Ovary (tissue), 7 donors: ENCODE measurements at regions not wholly inside any gene's neighbourhood (a gene's known extent, or its start where the extent isn't known, plus 50 kb on each side); places are given as distances from the start of the nearest gene placed in this dataset.

Source experiments
- DNase-seq, 5 donors: peaks; one replicate each; pipeline ENCODE4 v3.0.0-alpha.2; 2019 to 2020
- H3K27ac ChIP-seq, 2 donors: fragments of 200-600 bp; one replicate each; pipeline versions ENCODE4 v1.5.1 to v1.8.0; 2019 to 2022
- H3K27me3 ChIP-seq: fragments of 200-600 bp; one replicate; pipeline ENCODE4 v1.8.0; 2022
- H3K36me3 ChIP-seq: fragments of 200-600 bp; sonication (generic); one replicate; pipeline ENCODE4 v1.5.1; 2019
- H3K4me1 ChIP-seq: one replicate; pipeline ENCODE4 v1.8.1; 2013; ENCODE audit warnings: mild to moderate bottlenecking, moderate library complexity; ENCODE audit not compliant: insufficient read depth
- H3K4me3 ChIP-seq: fragments of 200-600 bp; sonication (generic); one replicate; pipeline ENCODE4 v1.5.1; 2017
- H3K9me3 ChIP-seq, 2 donors: fragments of 200-600 bp in 1 of 2; sonication (generic) in 1 of 2; one replicate each; pipeline versions ENCODE4 v1.5.1 to v1.8.1; 2013 to 2019; ENCODE audit warnings: mild to moderate bottlenecking in 1 of 2, moderate library complexity in 1 of 2
- EP300 ChIP-seq: sonication (generic); formaldehyde crosslinking; IDR thresholded peaks from one replicate; pipeline ENCODE4 v1.6.1; 2017; ENCODE audit warnings: antibody characterized with exemption
- POLR2A ChIP-seq: fragments of 450-650 bp; IDR thresholded peaks from one replicate; pipeline ENCODE4 v1.6.1; 2017; ENCODE audit warnings: antibody characterized with exemption, mild to moderate bottlenecking, moderate library complexity
- WGBS, 3 donors: extraction: QIAGEN DNeasy Blood & Tissue Kit in 1 of 3; methylation state at CpG; one replicate each; pipeline versions ENCODE4 v1.1.5 to v1.1.7; 2013 to 2017; 5-methylcytosine and 5-hydroxymethylcytosine counted together
- intact Hi-C, 4 donors: fragments of 100-400 bp; cut with DNase I; formaldehyde crosslinking; loops; one replicate each; pipeline versions ENCODE4 v1.11.0 to v1.15.1; 2022 to 2023
- TF ChIP-seq, protein P1 (sequence below), 3 donors: fragments of 450-650 bp in 2 of 3; fragments of 200-600 bp in 1 of 3; IDR thresholded peaks; one replicate each; pipeline versions ENCODE4 v1.5.1 to v1.8.0; 2016 to 2022; ENCODE audit warnings: antibody characterized with exemption in 3 of 3, mild to moderate bottlenecking in 1 of 3
- donor health status: DM: no; HTN: no; CAD: no; lungs with moderate emphysema.
- donor health status: DM: no; HTN: no; CAD: no.
- donor health status: Bipolar disorder and iron deficiency.
- donor health status: DM: no; HTN: no; CAD: no.
- donor health status: DM: yes; HTN: yes; CAD: no.

DNA sequence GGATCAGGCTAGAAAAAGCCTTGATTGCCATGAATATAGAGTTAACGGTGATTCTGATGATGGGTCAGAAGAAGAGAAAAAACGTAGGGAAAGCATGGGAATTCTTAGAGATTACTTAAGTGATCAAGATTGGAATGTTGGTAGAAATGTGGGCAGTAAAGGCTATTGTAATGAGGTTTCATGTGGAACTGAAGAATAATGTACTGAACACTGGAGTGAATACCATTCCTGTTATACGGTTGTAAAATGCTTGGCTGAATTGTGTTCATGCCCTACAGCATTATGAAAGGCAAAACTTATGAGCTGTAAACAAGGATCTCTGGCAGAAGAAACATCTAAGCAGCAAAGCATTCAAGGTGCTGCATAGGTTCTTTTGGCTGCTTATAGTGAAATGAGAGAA, 414.1 kb upstream of the CBLB start:
- H3K4me1 ChIP-seq, result no peaks in the 10 kb centered on the region
- 86 to 89% (median 88%) methylated on average over 3 of the region's 3 CpGs for WGBS, 3 donors
- intact Hi-C loops, result no loop called here

GRCh38 chr3:106288781-106289180, 420.0 kb upstream of the CBLB start:
- Histone ChIP-seq H3K4me1 (no peaks in the 10 kb centered on the region), H3K27me3 (no peaks in the 10 kb centered on the region), H3K9me3 (no peaks in the 10 kb centered on the region), H3K4me3 (no peak overlapping the region), H3K36me3 (no peaks in the 10 kb centered on the region), H3K27ac (no peak overlapping the region)
- TF ChIP-seq POLR2A (no peak), EP300 (no peak)
- TF ChIP-seq, protein P1, sequence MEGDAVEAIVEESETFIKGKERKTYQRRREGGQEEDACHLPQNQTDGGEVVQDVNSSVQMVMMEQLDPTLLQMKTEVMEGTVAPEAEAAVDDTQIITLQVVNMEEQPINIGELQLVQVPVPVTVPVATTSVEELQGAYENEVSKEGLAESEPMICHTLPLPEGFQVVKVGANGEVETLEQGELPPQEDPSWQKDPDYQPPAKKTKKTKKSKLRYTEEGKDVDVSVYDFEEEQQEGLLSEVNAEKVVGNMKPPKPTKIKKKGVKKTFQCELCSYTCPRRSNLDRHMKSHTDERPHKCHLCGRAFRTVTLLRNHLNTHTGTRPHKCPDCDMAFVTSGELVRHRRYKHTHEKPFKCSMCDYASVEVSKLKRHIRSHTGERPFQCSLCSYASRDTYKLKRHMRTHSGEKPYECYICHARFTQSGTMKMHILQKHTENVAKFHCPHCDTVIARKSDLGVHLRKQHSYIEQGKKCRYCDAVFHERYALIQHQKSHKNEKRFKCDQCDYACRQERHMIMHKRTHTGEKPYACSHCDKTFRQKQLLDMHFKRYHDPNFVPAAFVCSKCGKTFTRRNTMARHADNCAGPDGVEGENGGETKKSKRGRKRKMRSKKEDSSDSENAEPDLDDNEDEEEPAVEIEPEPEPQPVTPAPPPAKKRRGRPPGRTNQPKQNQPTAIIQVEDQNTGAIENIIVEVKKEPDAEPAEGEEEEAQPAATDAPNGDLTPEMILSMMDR (IDR thresholded peaks at IDR 0.05), result no peak
- intact Hi-C loops, result no loop called here
- DNase-seq, result no peak
- WGBS, 3 donors, result 82 to 92% (median 91%) methylated on average over 4 of the region's 4 CpGs

More for the DNA sequence above, 414.1 kb upstream of the CBLB start:
- TF ChIP-seq, protein P1 (IDR thresholded peaks at IDR 0.05), result no peak
- no peak for TF ChIP-seq POLR2A
- TF ChIP-seq EP300, result no peak
- H3K27me3 ChIP-seq, result no peaks in the 10 kb centered on the region
- no peaks in the 10 kb centered on the region for H3K9me3 ChIP-seq
- DNase-seq, result no peak
- no peak overlapping the region for H3K27ac ChIP-seq
- H3K4me3 ChIP-seq, result no peak overlapping the region
- H3K36me3 ChIP-seq, result no peaks in the 10 kb centered on the region

GRCh38 chr3:106290304-106290997, 421.6 kb upstream of the CBLB start:
- intact Hi-C loops, result no loop called here
- H3K27me3 ChIP-seq, result no peaks in the 10 kb centered on the region
- no peaks in the 10 kb centered on the region for H3K9me3 ChIP-seq
- TF ChIP-seq POLR2A (no peak), EP300 (no peak)
- TF ChIP-seq, protein P1 (IDR thresholded peaks at IDR 0.05), result no peak
- H3K4me1 ChIP-seq, result no peaks in the 10 kb centered on the region
- WGBS, 3 donors, result 81 to 89% (median 87%) methylated on average over 1 of the region's 1 CpG
- H3K4me3 ChIP-seq, result no peak overlapping the region
- no peak for DNase-seq
- H3K27ac ChIP-seq, result no peak overlapping the region
- H3K36me3 ChIP-seq, result no peaks in the 10 kb centered on the region

DNA sequence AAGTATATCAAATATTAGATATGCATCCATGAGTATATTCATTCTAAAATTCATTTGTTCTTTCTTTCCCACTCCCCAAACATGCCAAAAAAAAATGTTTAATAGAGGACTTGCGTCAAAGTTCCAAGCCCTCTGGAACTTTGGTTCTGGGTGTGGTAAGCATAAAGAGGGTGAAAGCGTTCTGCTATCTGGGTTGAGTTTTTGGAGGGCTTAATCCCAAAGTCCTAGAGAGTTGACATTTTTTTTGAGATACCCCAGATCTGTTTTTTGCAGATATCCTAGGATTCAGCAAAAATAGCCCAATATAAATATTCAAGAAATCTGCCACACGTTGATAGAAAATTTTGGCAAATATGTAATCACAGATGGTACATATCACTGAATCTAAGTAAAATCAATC, 424.3 kb upstream of the CBLB start:
- WGBS, 3 donors, result 64 to 80% (median 70%) methylated on average over 3 of the region's 3 CpGs
- Histone ChIP-seq H3K36me3 (no peaks in the 10 kb centered on the region), H3K4me3 (no peak overlapping the region), H3K4me1 (no peaks in the 10 kb centered on the region), H3K27ac (no peak overlapping the region), H3K9me3 (no peaks in the 10 kb centered on the region), H3K27me3 (no peaks in the 10 kb centered on the region)
- intact Hi-C loops, result no loop called here
- no peak for TF ChIP-seq POLR2A
- TF ChIP-seq, protein P1 (IDR thresholded peaks at IDR 0.05), result no peak
- TF ChIP-seq EP300, result no peak
- no peak for DNase-seq
